ENCODE measurements at regions not wholly inside any gene's neighbourhood (a gene's known extent, or its start where the extent isn't known, plus 50 kb on each side); places are given as distances from the start of the nearest gene placed in this dataset.

GRCh38 chr2:205932861-205933260 is 153.1 kb downstream of the INO80D start:
- peaks cover 47% of the 10 kb centered on the region for H3K4me1 ChIP-seq (ENCODE audit: insufficient read depth, low read length)
- H3K9me3 ChIP-seq (ENCODE audit: low read length), result no peaks in the 10 kb centered on the region
- DNase-seq (ENCODE audit: low spot score), result no peak
- FAIRE-seq, result no peak
- peaks cover 0 to 6% of the 10 kb centered on the region in 2 experiments; a peak in 2 of 5 replicates for H3K27me3 ChIP-seq (ENCODE audit: control insufficient read depth in 1 of 2, insufficient read depth in 2 of 2, low read length in 2 of 2)
- H2AFZ ChIP-seq (ENCODE audit: low read length), result no peak overlapping the region
- no peak for TF ChIP-seq ZNF350 (CRISPR knock-in tag; IDR thresholded peaks at IDR 0.05; ENCODE audit: borderline replicate concordance, low read depth)
- no peak for TF ChIP-seq ZNF75D (CRISPR knock-in tag; IDR thresholded peaks at IDR 0.05; ENCODE audit: borderline replicate concordance)
- TF ChIP-seq DDIT3 (CRISPR knock-in tag; IDR thresholded peaks at IDR 0.05), result no peak
- TF ChIP-seq HDAC1 (CRISPR knock-in tag; IDR thresholded peaks at IDR 0.05), result no peak
- TF ChIP-seq ISX (CRISPR knock-in tag; conservative IDR thresholded peaks at IDR 0.05), result no peak
- TF ChIP-seq MTF2 (CRISPR knock-in tag; IDR thresholded peaks at IDR 0.05; ENCODE audit: borderline replicate concordance), result no peak
- no peak for TF ChIP-seq IKZF1 (IDR thresholded peaks at IDR 0.05)
- TF ChIP-seq ZNF775 (CRISPR knock-in tag; IDR thresholded peaks at IDR 0.05; ENCODE audit: borderline replicate concordance), result no peak
- TF ChIP-seq MBD4 (IDR thresholded peaks at IDR 0.05; ENCODE audit: borderline replicate concordance, low read length), result no peak
- TF ChIP-seq, protein P1, sequence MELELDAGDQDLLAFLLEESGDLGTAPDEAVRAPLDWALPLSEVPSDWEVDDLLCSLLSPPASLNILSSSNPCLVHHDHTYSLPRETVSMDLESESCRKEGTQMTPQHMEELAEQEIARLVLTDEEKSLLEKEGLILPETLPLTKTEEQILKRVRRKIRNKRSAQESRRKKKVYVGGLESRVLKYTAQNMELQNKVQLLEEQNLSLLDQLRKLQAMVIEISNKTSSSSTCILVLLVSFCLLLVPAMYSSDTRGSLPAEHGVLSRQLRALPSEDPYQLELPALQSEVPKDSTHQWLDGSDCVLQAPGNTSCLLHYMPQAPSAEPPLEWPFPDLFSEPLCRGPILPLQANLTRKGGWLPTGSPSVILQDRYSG (CRISPR knock-in tag; IDR thresholded peaks at IDR 0.05), result no peak
- no peak for TF ChIP-seq CHD4 (IDR thresholded peaks at IDR 0.05; ENCODE audit: borderline replicate concordance, low read length)
- no peak for TF ChIP-seq GATAD1 (CRISPR knock-in tag; IDR thresholded peaks at IDR 0.05)
- TF ChIP-seq KLF11 (CRISPR knock-in tag; IDR thresholded peaks at IDR 0.05), result no peak
- ATAC-seq, result no peak
- H3K27ac ChIP-seq (ENCODE audit: extremely low read length, insufficient read depth, low read length), result no peak overlapping the region
- ChIA-PET POLR2A (no interaction called here), CTCF (ENCODE audit: low intra/inter-chr PET ratio, low total read pairs) (interaction anchor here (3.0 kb wide), 1 partner anchor 15 kb away, joined by 19 read pairs; no protein-coding TSS in a partner anchor)
- no peaks in the 10 kb centered on the region for H4K20me1 ChIP-seq (ENCODE audit: insufficient read depth, low read length)
- no peak overlapping the region for H3K9ac ChIP-seq (ENCODE audit: insufficient read depth, low read depth, low read length)
- intact Hi-C loops (cut with micrococcal nuclease; ENCODE audit: unreplicated experiment), result loop anchor here (5.0 kb wide), 1 partner anchor 219 kb away; no protein-coding TSS in a partner anchor
- H3K4me3 ChIP-seq (replicated peaks in 1 of 3; ENCODE audit: insufficient read depth in 1 of 3, low read depth in 2 of 3, low read length in 3 of 3), result no peak overlapping the region
- no peak overlapping the region for H3K4me2 ChIP-seq (ENCODE audit: low read depth, low read length)
- H3K79me2 ChIP-seq (ENCODE audit: insufficient read depth, low read length), result no peaks in the 10 kb centered on the region
- BruUV-seq (replicated peaks), result no TSS peak
- in situ Hi-C loops (cut with HindIII; ENCODE audit: extremely low pct_ligation_motif_present, low pct_unique_long_range_greater_than_20kb), result no loop called here
- no peaks in the 10 kb centered on the region for H3K36me3 ChIP-seq (replicated peaks in 1 of 2; ENCODE audit: control insufficient read depth in 1 of 2, insufficient read depth in 2 of 2, low read length in 2 of 2)
- 77% methylated on average over 2 of the region's 2 CpGs for WGBS (ENCODE audit: low lambda C conversion rate)

All from HepG2 (cell line).